ENCODE measurements at regions not wholly inside any gene's neighbourhood (a gene's known extent, or its start where the extent isn't known, plus 50 kb on each side); places are given as distances from the start of the nearest gene placed in this dataset.

DNA sequence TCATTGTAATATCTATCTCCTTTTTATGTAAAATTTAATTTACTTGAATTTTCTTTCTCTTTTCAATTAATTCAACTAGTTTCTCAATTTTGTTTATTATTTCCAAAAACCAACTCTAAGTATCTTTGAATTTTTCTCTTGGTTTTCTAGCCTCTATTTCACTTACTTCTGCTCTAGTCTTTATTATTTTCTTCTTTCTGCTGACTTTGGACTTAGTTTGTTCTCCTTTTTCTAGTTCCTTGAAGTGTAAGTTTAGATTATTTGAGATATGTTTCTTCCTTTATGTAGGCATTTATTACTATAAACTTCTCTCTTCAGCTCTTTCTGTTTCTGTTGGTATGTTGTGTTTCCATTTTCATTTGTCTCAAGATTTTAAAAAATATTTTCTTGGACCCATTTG lies 70.8 kb downstream of the TNFAIP3 start:
- FAIRE-seq = no peak
- Histone ChIP-seq H2AFZ (ENCODE audit: control insufficient read depth, low read length) (no peak overlapping the region), H3K27ac (ENCODE audit: control insufficient read depth, insufficient read depth, low read length) (no peak overlapping the region), H3K4me1 (ENCODE audit: control insufficient read depth, extremely low read depth, insufficient read depth, low read length) (peaks cover 23% of the 10 kb centered on the region), H3K4me2 (ENCODE audit: control insufficient read depth, extremely low read depth, insufficient read depth, low read depth, low read length) (no peak overlapping the region), H3K9me1 (ENCODE audit: control insufficient read depth, extremely low read depth, insufficient read depth, low read length) (no peaks in the 10 kb centered on the region), H3K79me2 (ENCODE audit: control insufficient read depth, insufficient read depth, low read length) (no peaks in the 10 kb centered on the region), H3K4me3 (ENCODE audit: control insufficient read depth in 2 of 3, extremely low read depth in 1 of 3, insufficient read depth in 2 of 3, low read depth in 1 of 3, low read length in 3 of 3) (no peak overlapping the region), H3K27me3 (ENCODE audit: control insufficient read depth, extremely low read depth, insufficient read depth, low read length) (no peaks in the 10 kb centered on the region), H3K9me3 (ENCODE audit: control insufficient read depth, low read depth, low read length) (no peaks in the 10 kb centered on the region), H3K9ac (ENCODE audit: control insufficient read depth, extremely low read depth, insufficient read depth, low read length) (no peak overlapping the region), H4K20me1 (ENCODE audit: control insufficient read depth, extremely low read depth, insufficient read depth, low read length) (no peaks in the 10 kb centered on the region), H3K36me3 (ENCODE audit: control insufficient read depth in 2 of 2, extremely low read depth in 1 of 2, insufficient read depth in 2 of 2, low read length in 2 of 2) (no peaks in the 10 kb centered on the region)
- DNase-seq (ENCODE audit: low read depth, low spot score) = no peak
- dilution Hi-C loops (cut with MboI; ENCODE audit: extremely low pct_ligation_motif_present, low sequenced_read_pairs) = no loop called here
- no peak for TF ChIP-seq EZH2 (IDR thresholded peaks at IDR 0.05; ENCODE audit: low read length)
- TF ChIP-seq, protein P1, sequence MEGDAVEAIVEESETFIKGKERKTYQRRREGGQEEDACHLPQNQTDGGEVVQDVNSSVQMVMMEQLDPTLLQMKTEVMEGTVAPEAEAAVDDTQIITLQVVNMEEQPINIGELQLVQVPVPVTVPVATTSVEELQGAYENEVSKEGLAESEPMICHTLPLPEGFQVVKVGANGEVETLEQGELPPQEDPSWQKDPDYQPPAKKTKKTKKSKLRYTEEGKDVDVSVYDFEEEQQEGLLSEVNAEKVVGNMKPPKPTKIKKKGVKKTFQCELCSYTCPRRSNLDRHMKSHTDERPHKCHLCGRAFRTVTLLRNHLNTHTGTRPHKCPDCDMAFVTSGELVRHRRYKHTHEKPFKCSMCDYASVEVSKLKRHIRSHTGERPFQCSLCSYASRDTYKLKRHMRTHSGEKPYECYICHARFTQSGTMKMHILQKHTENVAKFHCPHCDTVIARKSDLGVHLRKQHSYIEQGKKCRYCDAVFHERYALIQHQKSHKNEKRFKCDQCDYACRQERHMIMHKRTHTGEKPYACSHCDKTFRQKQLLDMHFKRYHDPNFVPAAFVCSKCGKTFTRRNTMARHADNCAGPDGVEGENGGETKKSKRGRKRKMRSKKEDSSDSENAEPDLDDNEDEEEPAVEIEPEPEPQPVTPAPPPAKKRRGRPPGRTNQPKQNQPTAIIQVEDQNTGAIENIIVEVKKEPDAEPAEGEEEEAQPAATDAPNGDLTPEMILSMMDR (optimal IDR thresholded peaks at IDR 0.05 in 1 of 3, IDR thresholded peaks at IDR 0.05 in 1 of 3, conservative IDR thresholded peaks at IDR 0.05 in 1 of 3; ENCODE audit: extremely low read depth in 1 of 3, insufficient read depth in 2 of 3, low read length in 3 of 3) = no peak

DNA sequence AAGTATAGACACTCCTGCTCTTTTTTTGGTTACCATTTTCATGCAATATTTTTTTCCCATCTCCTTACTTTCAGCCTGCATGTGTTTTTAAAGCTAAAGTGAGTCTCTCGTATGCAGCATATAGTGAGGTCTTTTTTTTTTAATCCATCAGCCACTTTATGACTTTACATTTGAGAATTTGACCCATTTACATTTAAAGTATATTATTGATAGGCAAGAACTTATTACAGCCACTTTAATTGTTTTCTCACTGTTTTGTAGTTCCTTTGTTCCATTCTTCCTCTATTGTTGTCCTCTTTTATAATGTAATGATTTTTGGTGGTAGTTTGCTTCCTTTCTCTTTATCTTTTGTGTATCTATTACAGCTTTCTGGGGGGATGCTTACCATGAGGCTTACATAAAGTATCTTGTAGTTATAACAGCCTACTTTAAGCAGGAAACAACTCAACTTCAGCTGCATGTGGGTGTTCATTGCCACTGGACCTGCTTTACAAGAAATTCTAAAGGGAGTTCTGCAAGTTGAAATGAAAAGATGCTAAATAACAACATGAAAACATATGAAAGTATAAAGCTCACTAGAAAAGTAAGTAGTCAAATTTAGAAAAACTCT lies 71.8 kb downstream of the TNFAIP3 start:
- no peaks in the 10 kb centered on the region for H3K36me3 ChIP-seq (ENCODE audit: control insufficient read depth in 2 of 2, extremely low read depth in 1 of 2, insufficient read depth in 2 of 2, low read length in 2 of 2)
- H3K4me3 ChIP-seq (ENCODE audit: control insufficient read depth in 2 of 3, extremely low read depth in 1 of 3, insufficient read depth in 2 of 3, low read depth in 1 of 3, low read length in 3 of 3) = no peak overlapping the region

More for the DNA sequence above, 71.8 kb downstream of the TNFAIP3 start:
- no peaks in the 10 kb centered on the region for H4K20me1 ChIP-seq (ENCODE audit: control insufficient read depth, extremely low read depth, insufficient read depth, low read length)
- TF ChIP-seq EZH2 (IDR thresholded peaks at IDR 0.05; ENCODE audit: low read length) = no peak
- TF ChIP-seq, protein P1 (optimal IDR thresholded peaks at IDR 0.05 in 1 of 3, IDR thresholded peaks at IDR 0.05 in 1 of 3, conservative IDR thresholded peaks at IDR 0.05 in 1 of 3; ENCODE audit: extremely low read depth in 1 of 3, insufficient read depth in 2 of 3, low read length in 3 of 3) = no peak
- no peak for FAIRE-seq
- H3K9me3 ChIP-seq (ENCODE audit: control insufficient read depth, low read depth, low read length) = no peaks in the 10 kb centered on the region
- no peaks in the 10 kb centered on the region for H3K79me2 ChIP-seq (ENCODE audit: control insufficient read depth, insufficient read depth, low read length)
- peaks cover 16% of the 10 kb centered on the region for H3K4me1 ChIP-seq (ENCODE audit: control insufficient read depth, extremely low read depth, insufficient read depth, low read length)
- H3K4me2 ChIP-seq (ENCODE audit: control insufficient read depth, extremely low read depth, insufficient read depth, low read depth, low read length) = no peak overlapping the region
- no peak overlapping the region for H3K9ac ChIP-seq (ENCODE audit: control insufficient read depth, extremely low read depth, insufficient read depth, low read length)
- H2AFZ ChIP-seq (ENCODE audit: control insufficient read depth, low read length) = no peak overlapping the region
- H3K27ac ChIP-seq (ENCODE audit: control insufficient read depth, insufficient read depth, low read length) = no peak overlapping the region
- no peak for DNase-seq (ENCODE audit: low read depth, low spot score)
- H3K27me3 ChIP-seq (ENCODE audit: control insufficient read depth, extremely low read depth, insufficient read depth, low read length) = no peaks in the 10 kb centered on the region
- H3K9me1 ChIP-seq (ENCODE audit: control insufficient read depth, extremely low read depth, insufficient read depth, low read length) = no peaks in the 10 kb centered on the region
- dilution Hi-C loops (cut with MboI; ENCODE audit: extremely low pct_ligation_motif_present, low sequenced_read_pairs) = no loop called here
